Peyer's patch (tissue), 4 donors: ENCODE measurements at regions not wholly inside any gene's neighbourhood (a gene's known extent, or its start where the extent isn't known, plus 50 kb on each side); places are given as distances from the start of the nearest gene placed in this dataset.
"Not testable (repeated sequence)": the region's sequence is repeated elsewhere in the genome, so short reads cannot be mapped to it uniquely, and the experiment has no call there.

Experiments
- DNase-seq, 3 donors: peaks; one replicate each; pipeline ENCODE4 v3.0.0-alpha.2; 2017 to 2019
- H3K27ac ChIP-seq, 4 donors: fragments of 200-600 bp; sonication (generic); one replicate each; pipeline ENCODE4 v1.5.1; 2016 to 2019
- H3K27me3 ChIP-seq, 2 donors: fragments of 200-600 bp; sonication (generic); one replicate each; pipeline ENCODE4 v1.5.1; 2019
- H3K36me3 ChIP-seq, 3 donors: fragments of 200-600 bp; sonication (generic); one replicate each; pipeline ENCODE4 v1.5.1; 2016 to 2019
- H3K4me1 ChIP-seq, 4 donors: fragments of 200-600 bp; sonication (generic); one replicate each; pipeline ENCODE4 v1.5.1; 2016 to 2019
- H3K4me3 ChIP-seq, 4 donors: fragments of 200-600 bp; sonication (generic); 1 replicate in 3 of 4; 2 replicates in 1 of 4; pipeline ENCODE4 v1.5.1; 2016 to 2019; ENCODE audit warnings: mild to moderate bottlenecking in 1 of 4
- H3K9me3 ChIP-seq, 4 donors: fragments of 200-600 bp; sonication (generic); one replicate each; pipeline ENCODE4 v1.5.1; 2016 to 2019; ENCODE audit warnings: mild to moderate bottlenecking in 1 of 4
- CTCF ChIP-seq, 6 experiments: fragments of 450-650 bp in 4 of 6; fragments of 200-600 bp in 2 of 6; sonication (generic) in 1 of 6; IDR thresholded peaks; one replicate each; pipeline ENCODE4 v1.5.1; 2017 to 2019; ENCODE audit warnings: antibody characterized with exemption in 6 of 6, mild to moderate bottlenecking in 3 of 6, moderate library complexity in 1 of 6
- POLR2A ChIP-seq, 2 donors: fragments of 450-650 bp; IDR thresholded peaks; one replicate each; pipeline ENCODE4 v1.5.1; 2017; ENCODE audit warnings: antibody characterized with exemption in 2 of 2, mild to moderate bottlenecking in 2 of 2, moderate library complexity in 2 of 2
- small RNA-seq, 2 donors: library from RNA; depleted of rRNA; stranded (forward); fragments of <200 nt; gene quantifications; one replicate each; pipeline ENCODE3, GENCODE V24; 2016

- Histone ChIP-seq H3K36me3 (no peaks in the 10 kb centered on the region), H3K4me1 (no peaks in the 10 kb centered on the region), H3K27ac (no peak overlapping the region), H3K27me3 (no peaks in the 10 kb centered on the region), H3K4me3 (no peak overlapping the region), H3K9me3 (peaks cover 0 to 3% (median under 1%) of the 10 kb centered on the region in 4 donors)
- TF ChIP-seq CTCF (IDR thresholded peaks at IDR 0.05) (no peak), POLR2A (IDR thresholded peaks at IDR 0.05) (no peak)
- DNase-seq, result no peak
Measured at GRCh38 chr16:58797137-58797801, 63.2 kb upstream of the GOT2 start.

GRCh38 chr16:58793366-58793765, 59.2 kb upstream of the GOT2 start:
- Histone ChIP-seq H3K4me3 (no peak overlapping the region), H3K9me3 (no peaks in the 10 kb centered on the region), H3K27me3 (no peaks in the 10 kb centered on the region), H3K4me1 (no peaks in the 10 kb centered on the region), H3K27ac (no peak overlapping the region), H3K36me3 (no peaks in the 10 kb centered on the region)
- TF ChIP-seq POLR2A (IDR thresholded peaks at IDR 0.05), result no peak
- no peak for TF ChIP-seq CTCF (IDR thresholded peaks at IDR 0.05)
- DNase-seq, result no peak

- no peaks in the 10 kb centered on the region for H3K36me3 ChIP-seq
- H3K9me3 ChIP-seq, result no peaks in the 10 kb centered on the region
- no peaks in the 10 kb centered on the region for H3K4me1 ChIP-seq
- H3K27ac ChIP-seq, result no peak overlapping the region
- H3K4me3 ChIP-seq, result no peak overlapping the region
- DNase-seq, result no peak
- no peak for TF ChIP-seq CTCF (IDR thresholded peaks at IDR 0.05)
- no peak for TF ChIP-seq POLR2A (IDR thresholded peaks at IDR 0.05)
- H3K27me3 ChIP-seq, result no peaks in the 10 kb centered on the region
Measured at GRCh38 chr16:58792188-58792587, 58.1 kb upstream of the GOT2 start.

DNA sequence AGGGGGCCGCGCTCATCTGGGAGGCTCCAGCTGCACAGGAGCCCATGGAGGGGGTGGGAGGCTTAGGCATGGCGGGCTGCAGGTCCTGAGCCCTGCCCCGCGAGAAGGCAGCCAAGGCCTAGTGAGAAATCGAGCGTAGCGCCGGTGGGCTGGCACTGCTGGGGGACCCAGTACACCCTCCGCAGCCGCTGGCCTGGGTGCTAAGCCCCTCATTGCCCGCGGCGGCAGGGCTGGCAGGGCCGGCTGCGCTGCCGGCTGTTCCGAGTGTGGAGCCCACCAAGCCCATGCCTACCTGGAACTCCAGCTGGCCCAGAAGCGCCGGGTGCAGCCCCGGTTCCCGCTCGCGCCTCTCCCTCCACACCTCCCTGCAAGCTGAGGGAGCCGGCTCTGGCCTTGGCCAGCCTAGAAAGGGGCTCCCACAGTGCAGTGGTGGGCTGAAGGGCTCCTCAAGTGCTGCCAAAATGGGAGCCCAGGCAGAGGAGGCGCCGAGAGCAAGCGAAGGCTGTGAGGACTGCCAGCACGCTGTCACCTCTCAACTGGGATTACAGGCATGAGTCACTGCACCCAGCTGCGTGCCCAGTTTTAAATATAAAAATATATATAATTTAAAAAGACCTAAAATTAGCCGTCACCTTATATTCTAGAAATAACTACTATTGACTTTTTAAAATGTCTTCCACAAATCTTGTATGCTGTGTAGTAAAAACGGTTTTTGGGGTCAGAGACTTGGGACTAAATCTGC, 56.9 kb upstream of the GOT2 start:
- H3K4me1 ChIP-seq, H3K9me3 ChIP-seq, H3K27me3 ChIP-seq, H3K27ac ChIP-seq, H3K36me3 ChIP-seq, DNase-seq, H3K4me3 ChIP-seq: not testable (repeated sequence)

- DNase-seq, result no peak
- Histone ChIP-seq H3K27me3 (no peaks in the 10 kb centered on the region), H3K4me1 (no peaks in the 10 kb centered on the region), H3K36me3 (no peaks in the 10 kb centered on the region), H3K9me3 (no peaks in the 10 kb centered on the region), H3K4me3 (no peak overlapping the region), H3K27ac (no peak overlapping the region)
- no peak for TF ChIP-seq POLR2A (IDR thresholded peaks at IDR 0.05)
- TF ChIP-seq CTCF (IDR thresholded peaks at IDR 0.05), result no peak
Measured at GRCh38 chr16:58789351-58789750, 55.2 kb upstream of the GOT2 start.

Small RNAs in the stretch of these regions (small RNA-seq; reads per million reads assigned to genes)
- gene AC018554.2, result 0 reads per million in 2 donors
- gene AC092121.1, result 0 reads per million in 2 donors
- 0 reads per million in 2 donors for gene RF00017
- gene RNU4-58P, result 0 reads per million in 2 donors
- gene RPS27P27, result 0 reads per million in 2 donors
